ENCODE measurements at regions not wholly inside any gene's neighbourhood (a gene's known extent, or its start where the extent isn't known, plus 50 kb on each side); places are given as distances from the start of the nearest gene placed in this dataset.

DNA sequence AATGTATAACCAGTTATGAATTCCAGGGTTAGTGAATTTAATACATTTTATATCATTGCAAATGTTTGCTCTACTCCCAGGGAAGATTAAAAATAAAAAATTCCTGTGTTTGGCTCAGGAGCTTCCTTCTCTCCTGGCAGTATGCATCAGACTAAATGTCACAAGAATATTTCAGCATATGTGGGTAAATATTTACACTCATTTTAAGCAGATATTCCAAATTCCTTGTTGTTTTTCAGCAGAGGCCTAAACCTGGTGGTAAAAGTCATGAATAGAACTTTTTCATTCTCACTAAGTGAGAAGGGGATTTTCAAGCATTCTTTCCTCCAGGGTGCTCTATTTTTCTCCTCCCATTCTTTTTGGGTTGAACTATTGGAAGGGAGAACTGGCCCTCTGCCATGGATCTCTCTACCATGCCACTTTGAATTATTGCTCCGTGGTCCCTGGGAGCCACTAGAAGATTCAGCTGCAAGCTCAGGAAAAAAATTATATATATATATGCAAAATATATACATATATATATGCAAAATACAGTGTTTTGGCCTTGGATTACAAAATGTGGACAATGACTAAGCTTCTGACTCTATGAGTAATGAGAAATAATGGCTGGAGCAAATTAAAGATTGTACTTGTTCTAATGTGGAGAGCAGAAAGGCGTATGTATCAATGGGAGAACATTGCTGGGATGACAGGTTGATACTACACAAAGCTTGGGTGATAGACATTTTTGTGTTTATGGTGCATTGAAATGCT lies 180.6 kb upstream of the PAPPA start:
- Histone ChIP-seq H3K9me3 (replicated peaks in 1 of 11) (no peaks in the 10 kb centered on the region), H3K9ac (no peak overlapping the region), H3K4me1 (no peaks in the 10 kb centered on the region), H3K27me3 (no peaks in the 10 kb centered on the region), H3K4me3 (no peak overlapping the region), H3K4me2 (no peak overlapping the region), H3K27ac (no peak overlapping the region), H3K36me3 (no peaks in the 10 kb centered on the region), H4K20me1 (no peaks in the 10 kb centered on the region)
- TF ChIP-seq Cebpa-rat (IDR thresholded peaks at IDR 0.05), result no peak

DNA sequence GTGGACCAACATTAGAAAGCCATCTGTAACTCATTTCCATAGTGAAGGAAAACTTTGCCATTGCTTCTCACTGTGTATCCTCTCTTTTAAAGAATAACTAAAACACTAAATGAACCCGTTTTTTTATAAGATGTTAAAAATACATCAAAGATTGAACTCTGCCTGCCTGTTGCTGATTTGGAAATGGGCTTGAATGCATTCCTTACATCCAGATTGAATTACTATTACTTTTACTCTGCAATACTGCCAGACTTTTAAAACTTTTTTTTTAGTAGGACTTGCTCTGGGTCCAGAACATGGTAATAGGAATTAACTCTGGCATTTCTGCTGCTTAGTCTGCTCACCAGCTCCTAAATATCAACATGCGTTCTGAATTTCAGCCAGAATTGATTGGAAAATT lies 176.8 kb upstream of the PAPPA start:
- no peaks in the 10 kb centered on the region for H3K27me3 ChIP-seq
- H3K4me1 ChIP-seq, result no peaks in the 10 kb centered on the region
- no peak overlapping the region for H3K27ac ChIP-seq
- H4K20me1 ChIP-seq, result no peaks in the 10 kb centered on the region
- H3K9me3 ChIP-seq (replicated peaks in 1 of 11), result no peaks in the 10 kb centered on the region
- H3K36me3 ChIP-seq, result no peaks in the 10 kb centered on the region
- no peak overlapping the region for H3K4me2 ChIP-seq
- TF ChIP-seq Cebpa-rat (IDR thresholded peaks at IDR 0.05), result no peak
- no peak overlapping the region for H3K9ac ChIP-seq
- H3K4me3 ChIP-seq, result no peak overlapping the region

DNA sequence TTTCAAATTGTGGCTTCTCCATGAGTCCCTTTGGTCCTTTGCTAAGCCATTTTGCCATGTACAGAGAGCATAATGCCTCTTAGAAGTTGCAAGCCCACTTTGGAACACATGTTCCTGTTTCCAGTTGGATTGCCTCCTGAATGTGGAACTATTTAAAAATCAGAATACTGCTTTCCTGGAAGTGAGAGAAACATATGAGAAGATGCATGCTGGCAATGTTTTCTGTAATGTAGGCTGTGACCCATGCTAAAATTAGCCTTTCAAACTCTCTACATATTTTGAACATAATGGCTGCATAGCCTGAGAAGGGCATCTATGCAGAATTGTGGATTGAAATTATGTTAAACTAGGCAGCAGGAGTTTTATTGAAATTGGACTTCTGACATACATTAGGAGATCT lies 175.5 kb upstream of the PAPPA start:
- Histone ChIP-seq H4K20me1 (no peaks in the 10 kb centered on the region), H3K9ac (no peak overlapping the region), H3K4me2 (no peak overlapping the region), H3K27ac (no peak overlapping the region), H3K4me3 (no peak overlapping the region), H3K4me1 (no peaks in the 10 kb centered on the region), H3K36me3 (no peaks in the 10 kb centered on the region), H3K27me3 (no peaks in the 10 kb centered on the region), H3K9me3 (replicated peaks in 1 of 11) (no peaks in the 10 kb centered on the region)
- no peak for TF ChIP-seq Cebpa-rat (IDR thresholded peaks at IDR 0.05)

GRCh38 chr9:115978659-115979096 lies 174.9 kb upstream of the PAPPA start:
- H3K36me3 ChIP-seq, result no peaks in the 10 kb centered on the region
- no peaks in the 10 kb centered on the region for H3K4me1 ChIP-seq
- H3K9ac ChIP-seq, result no peak overlapping the region
- H4K20me1 ChIP-seq, result no peaks in the 10 kb centered on the region
- no peak overlapping the region for H3K4me3 ChIP-seq
- no peak overlapping the region for H3K27ac ChIP-seq
- no peaks in the 10 kb centered on the region for H3K9me3 ChIP-seq (replicated peaks in 1 of 11)
- no peak for TF ChIP-seq Cebpa-rat (IDR thresholded peaks at IDR 0.05)
- H3K4me2 ChIP-seq, result no peak overlapping the region
- H3K27me3 ChIP-seq, result no peaks in the 10 kb centered on the region

- no peak for TF ChIP-seq Cebpa-rat (IDR thresholded peaks at IDR 0.05)
- no peak overlapping the region for H3K27ac ChIP-seq
Observed at GRCh38 chr9:115980054-115980453, 173.5 kb upstream of the PAPPA start.

GRCh38 chr9:115980502-115980901 lies 173.1 kb upstream of the PAPPA start:
- Histone ChIP-seq H3K4me3 (no peak overlapping the region), H3K27me3 (no peaks in the 10 kb centered on the region), H3K4me2 (no peak overlapping the region), H3K36me3 (no peaks in the 10 kb centered on the region), H4K20me1 (no peaks in the 10 kb centered on the region), H3K27ac (no peak overlapping the region), H3K4me1 (no peaks in the 10 kb centered on the region), H3K9me3 (replicated peaks in 1 of 11) (no peaks in the 10 kb centered on the region), H3K9ac (no peak overlapping the region)
- TF ChIP-seq Cebpa-rat (IDR thresholded peaks at IDR 0.05), result no peak

More at GRCh38 chr9:115980054-115980453, 173.5 kb upstream of the PAPPA start:
- H3K36me3 ChIP-seq, result no peaks in the 10 kb centered on the region
- no peaks in the 10 kb centered on the region for H3K27me3 ChIP-seq
- no peak overlapping the region for H3K4me2 ChIP-seq
- no peak overlapping the region for H3K4me3 ChIP-seq
- H3K9ac ChIP-seq, result no peak overlapping the region
- H3K4me1 ChIP-seq, result no peaks in the 10 kb centered on the region
- no peaks in the 10 kb centered on the region for H4K20me1 ChIP-seq
- H3K9me3 ChIP-seq (replicated peaks in 1 of 11), result no peaks in the 10 kb centered on the region

DNA sequence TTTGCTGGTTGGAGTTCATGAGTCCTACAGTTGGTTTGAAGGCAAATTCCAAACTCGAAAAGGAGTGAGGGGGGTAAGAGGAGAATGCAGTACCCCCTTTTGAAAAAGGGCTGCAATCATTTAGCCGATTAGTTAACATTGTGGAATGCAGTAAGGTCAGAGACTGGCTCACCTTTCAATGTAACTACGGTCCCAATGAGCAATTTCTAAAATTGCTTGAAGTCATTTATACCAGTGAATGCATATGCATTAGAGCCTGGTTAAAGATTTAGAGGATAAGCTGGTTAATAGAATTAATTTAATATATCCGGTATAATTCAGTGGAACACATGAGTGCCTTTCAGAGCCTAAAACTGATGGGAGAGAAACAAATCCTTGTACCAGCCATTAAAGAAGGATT lies 172.6 kb upstream of the PAPPA start:
- Histone ChIP-seq H3K9me3 (replicated peaks in 1 of 11) (no peaks in the 10 kb centered on the region), H3K9ac (no peak overlapping the region), H3K36me3 (no peaks in the 10 kb centered on the region), H3K27me3 (no peaks in the 10 kb centered on the region), H3K27ac (no peak overlapping the region), H4K20me1 (no peaks in the 10 kb centered on the region), H3K4me3 (no peak overlapping the region), H3K4me1 (no peaks in the 10 kb centered on the region), H3K4me2 (no peak overlapping the region)
- TF ChIP-seq Cebpa-rat (IDR thresholded peaks at IDR 0.05), result no peak

- Histone ChIP-seq H3K4me3 (no peak overlapping the region), H3K27me3 (no peaks in the 10 kb centered on the region), H3K4me1 (no peaks in the 10 kb centered on the region), H3K4me2 (no peak overlapping the region), H4K20me1 (no peaks in the 10 kb centered on the region), H3K36me3 (no peaks in the 10 kb centered on the region), H3K9me3 (replicated peaks in 1 of 11) (no peaks in the 10 kb centered on the region), H3K9ac (no peak overlapping the region), H3K27ac (no peak overlapping the region)
- no peak for TF ChIP-seq Cebpa-rat (IDR thresholded peaks at IDR 0.05)
Observed at GRCh38 chr9:115983366-115983765, 170.2 kb upstream of the PAPPA start.

DNA sequence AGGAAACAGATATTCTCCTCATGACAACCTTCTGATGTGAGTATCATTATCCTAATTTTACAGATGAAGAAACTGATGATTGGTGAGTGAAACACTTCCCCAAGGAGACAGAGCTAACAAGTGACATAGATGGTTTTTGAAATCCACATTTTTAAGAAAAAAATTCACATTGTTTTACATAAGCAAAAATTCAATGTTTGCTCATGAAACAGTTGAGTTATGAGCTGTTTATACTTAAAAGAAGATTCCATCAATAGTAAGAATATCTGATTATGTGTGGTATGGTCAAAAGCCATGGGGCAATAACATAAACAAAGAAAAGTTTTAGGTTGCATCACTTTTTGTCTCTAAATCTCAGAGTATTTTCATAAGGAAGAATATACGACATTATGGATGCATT lies 167.9 kb upstream of the PAPPA start:
- H3K36me3 ChIP-seq, result no peaks in the 10 kb centered on the region
- TF ChIP-seq Cebpa-rat (IDR thresholded peaks at IDR 0.05), result no peak
- H3K4me1 ChIP-seq, result no peaks in the 10 kb centered on the region

GRCh38 chr9:115986508-115986907 lies 167.1 kb upstream of the PAPPA start:
- Histone ChIP-seq H3K4me1 (no peaks in the 10 kb centered on the region), H3K9me3 (replicated peaks in 1 of 11) (no peaks in the 10 kb centered on the region), H3K4me2 (no peak overlapping the region), H3K9ac (no peak overlapping the region), H3K36me3 (no peaks in the 10 kb centered on the region), H3K4me3 (no peak overlapping the region), H3K27ac (no peak overlapping the region), H3K27me3 (no peaks in the 10 kb centered on the region), H4K20me1 (no peaks in the 10 kb centered on the region)
- TF ChIP-seq Cebpa-rat (IDR thresholded peaks at IDR 0.05), result no peak

More for the DNA sequence above, 167.9 kb upstream of the PAPPA start:
- Histone ChIP-seq H3K27me3 (no peaks in the 10 kb centered on the region), H3K4me3 (no peak overlapping the region), H3K9ac (no peak overlapping the region), H3K4me2 (no peak overlapping the region), H3K27ac (no peak overlapping the region), H4K20me1 (no peaks in the 10 kb centered on the region), H3K9me3 (replicated peaks in 1 of 11) (no peaks in the 10 kb centered on the region)

All from BLaER1 treated with 17β-estradiol and CSF1 and Interleukin-3, amounts not matched to agents 10 nM and 100 nM (cell line).